Retinal pigment epithelial cell (primary cell): ENCODE measurements at regions not wholly inside any gene's neighbourhood (a gene's known extent, or its start where the extent isn't known, plus 50 kb on each side); places are given as distances from the start of the nearest gene placed in this dataset.
"Not testable (repeated sequence)": the region's sequence is repeated elsewhere in the genome, so short reads cannot be mapped to it uniquely, and the experiment has no call there.

Experiments
- DNase-seq: peaks from one replicate; pipeline ENCODE4 v3.0.0-alpha.2; 2010; ENCODE audit warnings: low read depth
- H3K4me3 ChIP-seq: 2 replicates; pipeline ENCODE4 v1.5.1; 2011; ENCODE audit warnings: mild to moderate bottlenecking, low read length, control low read depth, moderate library complexity
- CTCF ChIP-seq: conservative IDR thresholded peaks from 2 replicates; pipeline ENCODE4 v1.5.1; 2011; ENCODE audit warnings: low read depth, low read length, control low read depth, inconsistent platforms

- H3K4me3 ChIP-seq = no peak overlapping the region
- no peak for DNase-seq
- no peak for TF ChIP-seq CTCF
Observed at GRCh38 chr6:4426968-4427367, 291.6 kb upstream of the ECI2 start.

- no peak for TF ChIP-seq CTCF
- DNase-seq = no peak
- no peak overlapping the region for H3K4me3 ChIP-seq
Observed at GRCh38 chr6:4421837-4422236, 286.5 kb upstream of the ECI2 start.

- no peak for DNase-seq
- no peak for TF ChIP-seq CTCF
- H3K4me3 ChIP-seq = no peak overlapping the region
Observed at GRCh38 chr6:4420160-4420865, 284.9 kb upstream of the ECI2 start.

- TF ChIP-seq CTCF = no peak
- DNase-seq = no peak
- no peak overlapping the region for H3K4me3 ChIP-seq
Observed at GRCh38 chr6:4415549-4415948, 280.2 kb upstream of the ECI2 start.

GRCh38 chr6:4414078-4414477, 278.7 kb upstream of the ECI2 start:
- DNase-seq, H3K4me3 ChIP-seq: not testable (repeated sequence)

GRCh38 chr6:4413073-4413472, 277.7 kb upstream of the ECI2 start:
- no peak for TF ChIP-seq CTCF
- DNase-seq = no peak

GRCh38 chr6:4412488-4412887, 277.1 kb upstream of the ECI2 start:
- no peak for DNase-seq

More at GRCh38 chr6:4413073-4413472, 277.7 kb upstream of the ECI2 start:
- H3K4me3 ChIP-seq = no peak overlapping the region

More at GRCh38 chr6:4412488-4412887, 277.1 kb upstream of the ECI2 start:
- H3K4me3 ChIP-seq = no peak overlapping the region
- TF ChIP-seq CTCF = no peak
